ENCODE measurements at regions not wholly inside any gene's neighbourhood (a gene's known extent, or its start where the extent isn't known, plus 50 kb on each side); places are given as distances from the start of the nearest gene placed in this dataset.

DNA sequence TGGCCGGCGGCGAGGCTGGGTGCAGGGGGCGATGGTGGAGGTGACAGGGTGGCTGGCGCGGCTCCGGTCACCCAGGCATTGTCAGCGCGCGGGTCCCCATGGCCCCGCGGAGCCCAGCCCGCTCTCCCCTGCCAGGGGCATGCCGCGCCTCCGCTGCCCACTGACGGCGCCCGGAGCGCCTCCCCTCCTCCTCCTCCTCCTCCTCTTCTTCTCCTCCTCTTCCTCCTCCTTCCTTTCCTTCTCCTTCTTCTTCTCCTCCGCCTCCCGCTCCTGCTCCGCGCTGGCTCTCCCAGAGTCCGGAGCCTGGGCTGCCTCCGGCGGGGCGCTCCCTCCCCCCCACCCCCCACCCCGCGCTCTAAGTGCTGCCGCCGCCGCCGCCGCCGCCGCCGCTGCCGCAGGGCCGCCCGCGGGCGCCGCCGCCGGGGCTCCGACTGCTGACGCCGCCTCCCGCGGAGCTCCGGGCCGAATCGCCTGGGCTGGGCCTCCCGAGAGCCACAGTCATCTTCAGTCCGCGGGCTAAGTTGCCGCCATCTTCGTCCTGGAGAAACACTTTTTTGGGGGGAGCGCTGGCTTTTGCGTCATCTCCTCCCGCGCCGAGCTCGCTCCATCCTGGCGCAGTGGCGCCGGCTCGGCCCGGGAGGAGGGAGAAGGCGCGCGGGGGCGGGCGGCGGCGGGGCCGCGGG lies 348.3 kb downstream of the LIG4 start:
- H3F3A ChIP-seq (ENCODE audit: insufficient read depth), result no peaks in the 10 kb centered on the region
- no peak overlapping the region for H3K27ac ChIP-seq (ENCODE audit: low read depth, low read length)
- H3K79me2 ChIP-seq (ENCODE audit: insufficient read depth, low read length), result no peaks in the 10 kb centered on the region
- no peaks in the 10 kb centered on the region for H4K20me1 ChIP-seq (ENCODE audit: low read depth, low read length)
- no peak overlapping the region for H3K4me2 ChIP-seq (ENCODE audit: low read depth, low read length, poor library complexity, severe bottlenecking)
- TF ChIP-seq, protein P1, sequence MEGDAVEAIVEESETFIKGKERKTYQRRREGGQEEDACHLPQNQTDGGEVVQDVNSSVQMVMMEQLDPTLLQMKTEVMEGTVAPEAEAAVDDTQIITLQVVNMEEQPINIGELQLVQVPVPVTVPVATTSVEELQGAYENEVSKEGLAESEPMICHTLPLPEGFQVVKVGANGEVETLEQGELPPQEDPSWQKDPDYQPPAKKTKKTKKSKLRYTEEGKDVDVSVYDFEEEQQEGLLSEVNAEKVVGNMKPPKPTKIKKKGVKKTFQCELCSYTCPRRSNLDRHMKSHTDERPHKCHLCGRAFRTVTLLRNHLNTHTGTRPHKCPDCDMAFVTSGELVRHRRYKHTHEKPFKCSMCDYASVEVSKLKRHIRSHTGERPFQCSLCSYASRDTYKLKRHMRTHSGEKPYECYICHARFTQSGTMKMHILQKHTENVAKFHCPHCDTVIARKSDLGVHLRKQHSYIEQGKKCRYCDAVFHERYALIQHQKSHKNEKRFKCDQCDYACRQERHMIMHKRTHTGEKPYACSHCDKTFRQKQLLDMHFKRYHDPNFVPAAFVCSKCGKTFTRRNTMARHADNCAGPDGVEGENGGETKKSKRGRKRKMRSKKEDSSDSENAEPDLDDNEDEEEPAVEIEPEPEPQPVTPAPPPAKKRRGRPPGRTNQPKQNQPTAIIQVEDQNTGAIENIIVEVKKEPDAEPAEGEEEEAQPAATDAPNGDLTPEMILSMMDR (IDR thresholded peaks at IDR 0.05; ENCODE audit: insufficient read depth, low read length, poor library complexity, severe bottlenecking), result no peak
- TF ChIP-seq EZH2phosphoT487 (conservative IDR thresholded peaks at IDR 0.05; ENCODE audit: low read length), result no peak
- H3K9me2 ChIP-seq (replicated peaks; ENCODE audit: insufficient read depth, low read length), result no peaks in the 10 kb centered on the region
- no peak overlapping the region for H3K4me3 ChIP-seq (ENCODE audit: insufficient read depth, low read length, poor library complexity, severe bottlenecking)
- no peaks in the 10 kb centered on the region for H3K9me3 ChIP-seq (ENCODE audit: insufficient read depth, low read length)
- no peak overlapping the region for H3K9ac ChIP-seq (ENCODE audit: low read length)
- no peaks in the 10 kb centered on the region for H3K27me3 ChIP-seq (ENCODE audit: low read length)
- no peaks in the 10 kb centered on the region for H3K36me3 ChIP-seq (ENCODE audit: low read length)
- no peak overlapping the region for H2AFZ ChIP-seq (ENCODE audit: low read depth, low read length, severe bottlenecking)

- TF ChIP-seq, protein P1 (IDR thresholded peaks at IDR 0.05; ENCODE audit: insufficient read depth, low read length, poor library complexity, severe bottlenecking), result no peak
- TF ChIP-seq EZH2phosphoT487 (conservative IDR thresholded peaks at IDR 0.05; ENCODE audit: low read length), result no peak
- H3K27me3 ChIP-seq (ENCODE audit: low read length), result no peaks in the 10 kb centered on the region
- no peaks in the 10 kb centered on the region for H4K20me1 ChIP-seq (ENCODE audit: low read depth, low read length)
- H3K79me2 ChIP-seq (ENCODE audit: insufficient read depth, low read length), result no peaks in the 10 kb centered on the region
- H3K36me3 ChIP-seq (ENCODE audit: low read length), result no peaks in the 10 kb centered on the region
- H2AFZ ChIP-seq (ENCODE audit: low read depth, low read length, severe bottlenecking), result no peak overlapping the region
- H3K9me3 ChIP-seq (ENCODE audit: insufficient read depth, low read length), result no peaks in the 10 kb centered on the region
- H3K27ac ChIP-seq (ENCODE audit: low read depth, low read length), result no peak overlapping the region
- no peaks in the 10 kb centered on the region for H3K9me2 ChIP-seq (replicated peaks; ENCODE audit: insufficient read depth, low read length)
- no peak overlapping the region for H3K4me3 ChIP-seq (ENCODE audit: insufficient read depth, low read length, poor library complexity, severe bottlenecking)
- H3K9ac ChIP-seq (ENCODE audit: low read length), result no peak overlapping the region
- H3F3A ChIP-seq (ENCODE audit: insufficient read depth), result no peaks in the 10 kb centered on the region
- no peak overlapping the region for H3K4me2 ChIP-seq (ENCODE audit: low read depth, low read length, poor library complexity, severe bottlenecking)
Observed at GRCh38 chr13:107866032-107866940, 349.1 kb downstream of the LIG4 start.

DNA sequence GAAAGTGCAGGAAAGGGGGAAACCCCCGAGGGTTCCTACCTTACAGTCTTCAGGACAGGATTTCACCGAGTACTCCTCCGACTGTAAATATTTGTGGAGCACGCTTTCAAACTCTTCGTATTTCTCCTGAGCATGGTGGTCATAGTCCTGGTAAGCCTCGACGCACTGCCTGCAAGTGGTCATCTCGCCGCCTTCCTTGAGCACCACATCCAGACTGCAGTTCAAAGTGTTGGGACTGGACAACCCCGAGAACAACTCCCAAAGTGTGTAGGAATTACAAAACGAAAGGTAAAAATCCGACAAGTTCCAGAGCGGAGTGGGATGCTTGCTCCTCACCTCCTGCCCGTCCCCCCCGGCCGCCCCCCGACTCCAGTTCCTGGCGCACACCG lies 349.7 kb downstream of the LIG4 start:
- no peaks in the 10 kb centered on the region for H3F3A ChIP-seq (ENCODE audit: insufficient read depth)
- TF ChIP-seq, protein P1 (IDR thresholded peaks at IDR 0.05; ENCODE audit: insufficient read depth, low read length, poor library complexity, severe bottlenecking), result no peak
- TF ChIP-seq EZH2phosphoT487 (conservative IDR thresholded peaks at IDR 0.05; ENCODE audit: low read length), result no peak
- H4K20me1 ChIP-seq (ENCODE audit: low read depth, low read length), result no peaks in the 10 kb centered on the region
- no peaks in the 10 kb centered on the region for H3K27me3 ChIP-seq (ENCODE audit: low read length)
- no peak overlapping the region for H3K27ac ChIP-seq (ENCODE audit: low read depth, low read length)
- no peaks in the 10 kb centered on the region for H3K79me2 ChIP-seq (ENCODE audit: insufficient read depth, low read length)
- no peak overlapping the region for H3K9ac ChIP-seq (ENCODE audit: low read length)
- no peak overlapping the region for H3K4me2 ChIP-seq (ENCODE audit: low read depth, low read length, poor library complexity, severe bottlenecking)
- H2AFZ ChIP-seq (ENCODE audit: low read depth, low read length, severe bottlenecking), result no peak overlapping the region
- no peaks in the 10 kb centered on the region for H3K9me3 ChIP-seq (ENCODE audit: insufficient read depth, low read length)
- H3K4me3 ChIP-seq (ENCODE audit: insufficient read depth, low read length, poor library complexity, severe bottlenecking), result no peak overlapping the region
- no peaks in the 10 kb centered on the region for H3K36me3 ChIP-seq (ENCODE audit: low read length)
- no peaks in the 10 kb centered on the region for H3K9me2 ChIP-seq (replicated peaks; ENCODE audit: insufficient read depth, low read length)

Measured in SU-DHL-6 (cell line).